Activated CD4-positive, alpha-beta T cell treated with anti-CD3 and anti-CD28 coated beads for 24 hours (primary cell): ENCODE measurements at regions not wholly inside any gene's neighbourhood (a gene's known extent, or its start where the extent isn't known, plus 50 kb on each side); places are given as distances from the start of the nearest gene placed in this dataset.

ENCODE experiments used
- DNase-seq, 2 donors: peaks; one replicate each; pipeline ENCODE4 v3.0.0-alpha.2; 2020; ENCODE audit warnings: low read depth in 2 of 2

DNA sequence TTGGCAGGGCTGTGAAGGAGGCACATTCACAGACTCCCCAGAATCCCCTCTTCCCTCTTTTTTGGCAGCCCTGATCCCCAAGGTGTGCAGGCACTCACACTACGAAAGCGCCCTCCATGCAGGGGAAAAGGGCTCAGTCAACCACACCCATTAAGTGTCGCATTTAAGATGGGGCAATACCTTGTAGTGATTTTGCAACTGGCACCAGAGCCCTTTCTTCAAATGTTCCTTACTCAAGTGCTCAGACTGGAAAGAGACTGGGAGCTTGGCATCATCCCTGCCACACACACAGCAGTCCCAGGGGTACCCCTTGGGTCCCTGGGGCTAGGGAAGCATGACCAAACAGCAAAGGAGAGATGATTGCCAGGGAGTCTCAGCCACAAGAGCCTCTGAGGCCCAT is 190.1 kb downstream of the HAUS1 start:
- DNase-seq: no peak

DNA sequence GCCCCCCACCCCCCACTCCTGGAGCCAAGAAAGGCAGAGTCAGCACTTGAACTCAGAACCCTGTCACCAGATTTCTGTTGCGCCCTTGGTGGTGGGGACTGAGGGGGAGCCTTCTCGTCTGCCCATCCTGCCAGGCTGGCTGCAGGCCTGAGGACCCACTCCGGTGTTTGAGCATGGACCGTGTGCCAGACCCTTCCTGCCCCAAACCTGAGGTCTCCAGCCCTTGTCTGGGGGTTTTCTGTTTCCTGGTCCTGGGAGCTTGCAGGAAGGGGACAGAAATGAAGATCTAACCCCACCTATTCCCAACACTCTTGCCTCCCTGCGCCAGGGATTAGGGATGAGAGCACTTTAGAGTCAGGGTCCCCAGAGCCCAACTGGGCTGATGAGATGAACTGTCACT is 190.6 kb downstream of the HAUS1 start:
- DNase-seq: no peak

DNA sequence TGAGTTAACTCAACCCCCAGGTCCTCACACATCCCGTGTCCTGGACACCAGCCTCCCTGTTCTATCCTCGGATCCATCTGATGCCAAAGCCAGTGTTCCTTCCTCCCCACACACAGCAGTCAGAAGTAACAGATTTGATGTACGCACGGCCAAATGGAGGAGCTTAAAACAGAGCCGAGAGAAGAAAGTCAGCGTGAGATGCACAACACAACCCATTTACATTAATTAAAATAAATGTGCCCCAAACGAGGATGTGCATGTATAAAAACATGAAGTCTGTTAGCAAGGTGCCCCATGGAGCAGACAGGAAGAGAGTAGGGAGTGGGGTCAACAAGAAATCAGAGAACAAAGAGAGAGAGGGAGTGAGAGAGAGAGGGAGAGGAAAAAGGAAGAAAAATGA is 191.2 kb downstream of the HAUS1 start:
- no peak for DNase-seq

DNA sequence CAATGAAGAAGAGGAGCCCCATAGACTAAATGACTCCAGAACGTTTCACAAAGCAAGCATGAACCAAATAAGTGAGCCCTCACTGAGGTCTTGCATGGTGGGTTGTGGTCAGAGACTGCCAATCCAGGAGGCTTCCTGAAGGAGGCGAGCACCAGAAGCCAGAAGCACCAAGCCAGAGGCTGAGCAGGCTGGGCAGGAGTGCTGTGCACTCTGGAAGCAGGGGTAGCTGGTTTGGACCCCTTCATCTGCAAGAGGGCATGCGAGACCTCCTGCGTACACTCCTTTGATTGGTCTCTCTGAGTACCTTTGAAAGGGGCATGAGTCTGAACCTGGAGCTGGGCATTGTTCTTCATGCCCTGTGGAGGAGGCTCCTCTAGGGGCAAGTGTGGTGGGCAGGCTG is 192.5 kb downstream of the HAUS1 start:
- DNase-seq: no peak

DNA sequence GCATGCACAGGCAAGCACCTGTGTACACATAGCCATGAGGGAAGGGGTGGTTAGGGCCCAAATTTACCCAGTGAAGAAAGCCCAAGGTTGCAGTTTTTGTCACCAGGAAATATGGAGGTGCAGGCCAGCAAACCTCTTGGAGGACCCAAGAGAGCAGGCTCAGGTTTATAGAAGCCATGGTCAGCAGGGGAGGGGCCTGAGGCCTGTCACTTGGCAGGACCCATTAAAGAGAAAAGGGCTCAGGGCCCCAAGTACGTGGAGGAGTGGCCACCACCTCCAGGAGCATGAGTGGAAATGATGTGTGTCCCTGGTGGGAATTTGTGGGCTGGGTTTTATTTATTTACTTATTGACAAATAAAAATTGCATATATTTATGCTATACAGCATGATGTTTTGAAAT is 192.9 kb downstream of the HAUS1 start:
- no peak for DNase-seq

DNA sequence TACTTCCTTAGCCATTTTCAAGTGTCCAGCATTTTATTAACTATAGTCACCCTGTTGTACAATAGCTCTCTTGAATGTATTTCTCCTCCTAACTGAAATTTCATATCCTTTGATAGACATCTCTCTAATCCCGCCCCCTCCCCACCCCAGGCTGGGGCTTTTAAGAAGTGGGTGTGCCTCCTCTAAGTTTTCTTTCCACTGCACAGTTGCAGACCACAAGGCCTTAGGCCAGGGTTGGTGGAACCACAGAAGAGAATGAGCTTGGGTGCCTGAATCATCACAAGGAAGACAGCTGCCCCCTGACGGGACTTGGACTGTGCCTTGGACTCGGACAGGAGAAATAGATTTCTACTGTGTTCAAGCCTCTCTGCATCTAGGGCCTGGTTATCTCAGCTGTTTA is 193.4 kb downstream of the HAUS1 start:
- no peak for DNase-seq

DNA sequence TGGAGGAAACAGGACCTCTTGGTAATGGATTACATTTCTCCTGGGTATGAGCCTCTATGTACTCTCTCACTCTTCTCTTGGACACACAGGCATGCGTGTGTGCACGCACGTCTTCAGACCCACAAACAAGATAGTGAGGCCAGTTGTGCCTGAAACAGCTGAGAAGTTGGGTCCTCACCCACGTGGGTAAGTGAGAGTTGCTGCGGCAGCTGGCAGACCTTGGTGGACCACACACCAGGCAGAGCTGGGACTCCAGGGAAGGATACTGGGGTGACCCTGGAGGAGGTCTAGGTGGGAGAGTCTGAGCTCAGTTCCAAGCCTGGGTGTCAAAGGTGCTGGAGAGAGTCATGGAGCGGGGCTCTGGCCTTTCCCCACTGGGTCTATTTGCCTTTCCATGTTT is 194.3 kb downstream of the HAUS1 start:
- DNase-seq: no peak

DNA sequence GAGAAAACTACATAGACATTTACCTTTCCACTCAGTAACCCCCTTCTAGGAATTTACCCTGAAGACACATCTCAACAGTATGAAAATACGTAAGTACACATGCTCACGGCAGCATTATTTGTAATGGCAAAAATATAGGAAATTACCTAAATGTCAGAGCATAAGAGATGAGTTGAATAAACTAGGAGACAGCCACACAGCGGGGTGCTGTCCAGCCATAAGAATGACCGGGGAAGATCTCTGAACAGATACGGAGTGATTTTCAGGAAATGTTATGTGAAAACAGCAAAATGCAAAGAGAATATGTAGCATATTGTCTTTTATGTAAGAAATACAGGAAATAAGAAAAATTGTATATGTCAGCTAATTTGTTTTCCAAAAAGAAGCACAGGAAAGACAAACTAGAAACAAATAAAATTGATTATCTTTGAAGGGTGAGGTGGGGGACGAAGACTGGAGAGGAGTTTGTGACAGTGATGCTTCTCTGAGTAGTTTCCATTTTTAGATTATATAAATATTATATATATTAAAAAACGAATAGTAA is 195.4 kb downstream of the HAUS1 start:
- DNase-seq: no peak

DNA sequence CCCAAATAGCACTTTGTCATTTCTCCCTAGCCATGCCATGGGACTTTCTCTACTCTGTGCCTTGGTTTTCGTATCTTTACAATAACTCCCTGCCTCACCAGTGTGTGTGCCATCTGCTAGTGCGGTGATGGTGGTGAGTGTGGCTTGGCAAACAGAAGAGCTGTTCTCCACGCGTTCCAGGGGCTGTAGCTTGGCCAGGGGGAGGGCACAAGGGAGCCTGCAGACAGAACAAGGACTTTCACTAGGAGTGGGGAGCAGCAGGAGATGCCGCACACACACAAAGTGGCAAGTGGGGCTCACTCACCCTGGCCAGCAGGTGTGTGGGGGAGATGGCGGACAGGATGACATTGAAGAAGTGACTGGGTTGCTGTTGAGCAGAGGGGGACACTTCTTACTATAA is 196.9 kb downstream of the HAUS1 start:
- DNase-seq: no peak

DNA sequence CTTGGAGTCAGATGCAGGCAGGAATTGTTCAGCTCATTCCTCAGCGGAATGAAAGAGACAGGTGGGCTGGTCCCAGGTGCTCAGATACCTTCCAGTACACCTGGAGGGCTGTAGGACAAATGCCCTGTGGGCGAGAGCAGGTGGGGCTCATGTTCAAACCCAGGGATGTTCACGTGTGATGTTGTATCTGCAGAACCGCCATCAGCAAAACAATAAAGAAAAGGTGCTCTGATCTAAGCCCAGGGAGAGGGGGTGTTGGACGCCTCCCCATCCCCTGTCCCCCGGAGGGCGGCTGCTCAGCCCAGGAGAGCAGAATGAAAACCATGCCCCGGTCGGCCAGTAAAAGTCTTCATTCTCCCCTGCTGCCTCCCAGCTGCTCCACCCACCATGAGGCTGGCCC is 197.4 kb downstream of the HAUS1 start:
- no peak for DNase-seq

DNA sequence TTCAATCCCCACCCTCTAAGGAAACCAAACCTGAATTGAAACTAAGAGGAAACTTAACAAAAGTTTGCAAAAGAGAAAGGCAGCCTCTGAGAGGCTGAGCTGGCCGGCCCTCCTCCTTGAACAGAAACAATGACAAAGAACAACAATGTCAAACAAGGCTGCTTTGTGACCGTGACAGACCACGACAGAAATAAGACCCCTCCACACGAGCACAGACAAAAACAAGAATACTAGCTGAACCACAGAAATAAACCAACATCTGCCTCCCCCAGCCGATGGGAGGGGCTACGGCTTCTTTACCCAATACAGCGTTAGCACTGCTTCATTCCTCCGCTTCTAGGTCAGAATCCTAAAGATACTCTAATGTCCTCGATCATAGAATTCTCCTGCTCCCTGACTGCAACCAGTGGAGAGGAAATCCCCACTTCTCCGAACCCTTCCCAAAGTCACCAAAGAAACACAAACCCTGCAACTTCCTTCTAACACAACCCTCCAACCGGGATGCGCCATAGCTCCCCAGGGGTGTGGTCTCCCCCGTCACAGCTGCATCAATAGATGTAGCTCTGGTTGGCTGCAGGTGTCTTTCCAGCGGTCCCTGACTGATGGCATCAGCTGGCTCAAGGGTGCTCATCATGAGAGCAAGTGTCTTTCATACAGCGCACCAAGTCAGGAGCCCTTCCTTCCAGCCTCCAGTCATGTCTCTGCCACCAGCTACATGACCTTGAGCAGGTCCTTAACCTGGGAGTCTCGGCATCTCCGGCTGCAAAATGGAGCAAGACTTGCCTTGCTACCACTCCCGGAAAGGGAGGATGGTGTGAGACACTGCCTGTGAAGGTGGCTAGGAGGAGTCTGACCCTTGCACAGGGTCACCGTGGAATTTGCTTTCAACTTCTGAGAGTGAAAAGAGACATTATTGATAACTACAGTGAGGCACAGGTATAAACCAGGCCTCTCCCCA is 198.6 kb downstream of the HAUS1 start:
- DNase-seq: no peak

DNA sequence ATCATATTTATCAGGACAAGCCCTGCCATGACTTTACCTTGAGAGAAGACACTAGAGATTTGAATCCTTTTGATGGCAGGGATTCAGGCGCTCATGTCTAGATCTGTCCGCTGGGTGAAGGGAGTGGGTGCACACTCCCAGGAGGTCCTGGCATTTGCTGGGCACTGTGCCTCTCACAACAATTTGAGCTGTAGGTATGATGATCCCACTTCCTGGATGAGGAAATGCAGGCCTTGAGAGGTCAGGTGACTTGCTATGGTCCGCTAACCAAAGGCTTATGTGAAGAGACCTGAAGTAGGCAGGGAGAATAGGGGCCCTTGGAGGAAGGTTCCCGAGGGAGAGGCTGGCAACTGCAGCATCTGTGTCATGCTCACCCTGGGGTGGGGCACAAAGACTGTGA is 206.1 kb downstream of the HAUS1 start:
- no peak for DNase-seq

DNA sequence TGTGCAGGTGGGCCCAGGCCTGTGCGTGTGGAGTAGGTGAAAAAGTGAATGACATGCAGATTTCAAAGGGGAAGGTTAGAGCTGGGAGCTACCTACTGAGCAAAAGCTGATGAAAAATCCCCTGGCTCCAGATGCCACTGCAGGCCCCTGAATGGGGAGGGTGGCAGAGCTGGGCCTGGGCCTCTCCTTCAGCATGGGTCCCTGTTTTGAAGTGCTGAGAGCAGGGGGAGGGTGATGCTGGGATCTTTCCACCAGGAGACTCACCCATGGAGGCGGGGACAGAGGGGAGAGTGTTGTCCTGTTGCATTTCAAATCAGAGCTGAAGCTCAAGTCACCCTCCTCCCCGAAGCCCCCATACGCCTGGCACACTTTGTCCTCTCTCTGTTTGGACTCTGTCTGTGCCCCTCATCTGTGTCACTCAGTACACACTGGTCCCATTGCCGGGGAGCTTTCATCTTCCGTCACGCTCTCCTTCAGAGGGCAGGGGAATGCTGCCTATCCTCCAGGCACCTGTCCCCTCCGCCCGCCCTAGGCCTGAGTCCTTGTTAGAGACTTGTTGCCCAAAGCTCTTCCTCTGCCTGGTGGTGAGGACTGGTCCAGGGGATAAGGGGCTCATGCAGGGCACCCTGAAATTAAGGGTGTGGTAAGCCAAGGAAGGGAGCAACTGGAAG is 206.6 kb downstream of the HAUS1 start:
- no peak for DNase-seq

DNA sequence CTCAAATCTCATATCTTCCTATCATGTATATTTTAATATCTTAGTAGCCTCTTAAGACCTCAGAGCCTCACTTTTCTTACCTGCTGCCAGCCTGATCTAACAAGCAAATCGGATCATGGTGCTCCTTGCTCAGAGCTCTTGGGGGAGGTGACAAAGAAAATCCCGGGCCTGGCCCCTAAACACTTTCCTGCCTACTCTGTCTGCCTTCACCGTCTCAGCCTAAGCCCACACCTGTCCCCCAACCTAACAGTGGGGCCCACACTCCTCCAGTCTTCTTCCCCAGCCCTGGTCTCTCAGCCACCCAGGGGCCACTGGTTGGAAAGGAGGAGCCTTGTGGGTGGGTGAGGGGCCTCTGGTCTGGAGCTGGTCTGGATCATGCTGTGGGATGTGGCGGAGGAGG is 207.3 kb downstream of the HAUS1 start:
- DNase-seq: no peak

DNA sequence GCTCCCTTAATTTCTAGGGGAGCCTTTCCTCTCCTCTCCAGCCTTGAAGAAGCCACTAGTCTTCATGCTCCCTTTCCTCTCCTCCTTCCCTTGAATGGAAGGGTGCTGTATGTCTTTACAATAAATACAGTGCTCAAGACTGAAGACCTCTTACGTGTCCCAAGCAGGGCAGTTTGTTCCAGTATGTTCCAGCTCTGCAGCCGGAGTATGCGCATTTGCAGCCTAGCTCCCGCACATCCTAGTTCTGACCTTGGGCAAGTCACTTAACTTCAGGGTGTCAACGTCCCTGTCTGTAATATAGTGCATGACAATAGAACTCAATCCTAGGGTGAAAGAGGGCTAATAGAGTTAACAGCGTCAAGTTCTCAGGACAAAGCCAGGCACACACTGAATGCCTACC is 208.0 kb downstream of the HAUS1 start:
- DNase-seq: no peak

DNA sequence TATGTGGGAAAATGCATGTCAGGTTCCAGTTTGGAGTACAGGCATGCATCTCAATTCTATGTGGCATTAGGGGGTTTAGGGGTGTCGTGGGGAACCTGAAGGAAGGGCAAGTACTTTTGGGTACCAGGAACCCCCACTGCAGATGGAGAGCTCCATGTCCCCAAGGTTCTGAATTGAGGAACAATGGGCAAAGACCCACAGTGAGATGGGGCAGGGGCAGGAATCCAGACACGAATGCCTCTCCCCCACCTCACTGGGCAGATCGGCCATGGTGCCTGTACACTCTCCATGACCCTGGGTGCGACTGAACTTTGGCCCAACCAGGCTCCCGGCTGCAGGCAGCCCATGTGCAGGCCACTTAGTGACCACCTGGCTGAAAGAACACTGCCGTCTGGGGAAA is 209.3 kb downstream of the HAUS1 start:
- no peak for DNase-seq

DNA sequence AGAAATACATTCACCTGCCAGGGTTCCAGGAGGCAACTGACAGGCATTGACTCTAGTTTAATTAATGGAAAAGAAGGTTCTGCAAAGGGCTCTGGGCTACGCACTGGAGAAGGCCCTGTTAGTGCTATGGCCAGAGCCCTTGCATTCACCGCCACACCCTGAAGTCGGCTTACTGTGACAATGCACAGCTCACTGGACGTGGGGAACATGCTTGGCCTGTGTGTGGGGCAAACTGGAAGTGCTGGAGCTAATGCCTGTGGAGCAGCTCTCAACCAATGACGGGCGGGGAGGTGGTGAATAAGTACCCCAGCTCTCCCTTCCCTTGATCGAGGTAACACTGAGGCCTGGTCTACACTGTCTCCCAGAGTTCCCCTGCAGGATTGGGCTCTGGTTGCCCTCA is 209.8 kb downstream of the HAUS1 start:
- DNase-seq: no peak

DNA sequence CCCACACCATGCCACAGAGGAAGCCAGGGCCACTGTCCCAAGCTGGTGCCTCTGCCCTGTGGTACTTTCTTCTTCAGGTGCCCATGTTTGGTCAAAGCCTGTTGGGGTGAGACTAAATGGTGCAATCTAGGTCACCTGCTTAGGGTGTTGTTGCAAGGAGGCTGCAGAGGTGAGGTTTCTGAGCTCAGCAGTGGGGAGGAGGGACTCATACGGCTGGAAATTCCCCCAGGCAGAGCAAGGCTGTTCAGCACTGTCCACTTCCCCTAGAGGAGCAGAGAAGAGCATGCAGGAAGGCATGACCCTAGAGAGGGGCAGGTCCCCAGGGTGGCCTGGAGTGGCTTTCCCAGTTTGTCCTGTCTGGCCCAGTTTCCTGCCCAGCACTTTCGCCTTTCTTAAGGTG is 211.0 kb downstream of the HAUS1 start:
- DNase-seq: no peak

DNA sequence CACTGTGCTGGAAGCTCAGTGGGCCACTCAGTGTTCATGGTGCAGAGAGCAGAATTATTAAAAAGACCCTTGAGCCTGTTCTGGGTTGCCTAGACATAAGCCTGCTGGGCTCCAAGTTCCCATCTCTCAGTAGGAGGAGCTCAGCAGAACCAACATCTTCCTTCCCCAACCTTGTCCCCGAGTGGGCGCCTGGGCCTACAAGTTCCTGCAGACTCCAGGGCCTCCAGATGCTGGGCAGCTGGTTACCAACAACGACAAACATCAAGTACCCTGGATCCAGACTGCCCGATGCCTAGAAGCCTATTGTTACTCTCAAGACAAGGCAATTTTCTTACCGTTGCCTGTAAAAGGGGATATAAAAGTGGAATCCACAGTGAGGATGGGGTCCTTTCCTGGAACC is 214.2 kb downstream of the HAUS1 start:
- no peak for DNase-seq

DNA sequence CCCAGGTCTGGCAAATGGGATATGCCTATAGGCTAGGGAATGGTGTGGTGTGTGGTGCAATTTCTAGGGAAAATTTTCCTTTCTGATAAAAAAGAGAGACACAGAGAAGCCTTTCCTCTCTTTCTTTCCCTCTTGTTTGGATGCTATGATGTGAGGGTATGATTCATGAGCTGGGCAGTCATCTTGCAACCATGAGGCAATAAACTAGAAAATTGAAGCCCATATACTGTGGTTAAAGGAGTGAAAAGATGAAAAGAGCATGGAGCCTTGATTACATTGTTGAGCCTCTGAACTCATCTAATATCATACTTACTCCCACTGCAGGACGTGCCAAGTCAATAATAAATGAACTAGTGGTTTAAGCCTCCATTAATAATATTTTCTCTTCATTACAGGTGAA is 215.6 kb downstream of the HAUS1 start:
- DNase-seq: no peak

DNA sequence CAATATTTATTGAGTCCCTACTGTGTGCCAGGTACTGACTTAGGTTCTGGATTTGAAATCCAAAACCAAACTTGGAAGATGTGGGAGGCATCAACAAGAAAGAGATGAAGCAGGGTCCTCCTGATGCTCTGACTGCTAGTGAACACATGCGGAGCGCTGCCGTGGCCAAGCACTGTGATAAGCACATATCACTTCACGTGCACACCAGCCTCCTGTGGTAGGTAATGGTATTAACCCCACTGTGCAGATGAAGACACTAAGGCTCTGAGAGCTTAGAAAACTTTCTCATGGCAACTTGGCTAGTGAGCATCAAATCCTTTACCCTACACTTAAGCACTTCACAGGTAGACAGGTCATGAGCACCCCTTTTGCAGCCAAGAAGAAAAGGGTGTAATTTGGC is 216.1 kb downstream of the HAUS1 start:
- no peak for DNase-seq

DNA sequence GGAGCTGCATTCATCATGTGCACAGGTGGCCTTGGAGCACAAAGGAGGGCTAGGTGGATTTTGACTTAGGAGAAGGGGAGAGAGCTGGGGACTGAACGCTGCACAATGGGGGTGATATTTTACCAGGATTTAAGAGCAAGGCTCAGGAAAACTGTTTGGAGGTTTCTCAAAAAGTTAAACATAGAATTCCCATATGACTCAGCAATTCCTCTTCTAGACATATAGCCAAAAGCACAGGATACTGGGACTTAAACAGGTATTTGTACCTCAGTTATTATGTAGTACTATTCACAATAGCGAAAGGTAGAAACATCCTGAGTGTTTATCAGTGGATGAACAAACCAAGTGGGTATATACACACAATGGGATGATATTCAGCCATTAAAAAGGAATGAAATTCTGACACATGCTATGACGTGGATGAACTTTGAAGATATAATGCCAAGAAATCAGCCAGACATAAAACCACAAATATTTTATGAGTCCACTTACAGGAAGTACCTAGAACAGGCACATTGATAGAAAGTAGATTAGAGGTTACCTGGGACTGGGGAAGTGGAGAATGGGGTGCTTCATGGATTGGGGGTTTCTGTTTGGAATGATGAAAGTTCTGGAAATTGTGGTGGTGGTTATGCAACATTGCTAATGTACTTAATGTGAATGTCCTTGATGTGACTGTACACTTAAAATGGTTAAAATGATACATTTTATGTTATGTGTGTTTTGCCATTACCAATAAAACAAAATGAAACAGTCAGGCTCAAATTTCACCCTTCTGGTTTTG is 216.9 kb downstream of the HAUS1 start:
- DNase-seq: no peak
